ENCODE measurements at regions not wholly inside any gene's neighbourhood (a gene's known extent, or its start where the extent isn't known, plus 50 kb on each side); places are given as distances from the start of the nearest gene placed in this dataset.

- no peak for TF ChIP-seq EP300 (IDR thresholded peaks at IDR 0.05)
- TF ChIP-seq POLR2AphosphoS5 (IDR thresholded peaks at IDR 0.05) = no peak
- TF ChIP-seq, protein P1, sequence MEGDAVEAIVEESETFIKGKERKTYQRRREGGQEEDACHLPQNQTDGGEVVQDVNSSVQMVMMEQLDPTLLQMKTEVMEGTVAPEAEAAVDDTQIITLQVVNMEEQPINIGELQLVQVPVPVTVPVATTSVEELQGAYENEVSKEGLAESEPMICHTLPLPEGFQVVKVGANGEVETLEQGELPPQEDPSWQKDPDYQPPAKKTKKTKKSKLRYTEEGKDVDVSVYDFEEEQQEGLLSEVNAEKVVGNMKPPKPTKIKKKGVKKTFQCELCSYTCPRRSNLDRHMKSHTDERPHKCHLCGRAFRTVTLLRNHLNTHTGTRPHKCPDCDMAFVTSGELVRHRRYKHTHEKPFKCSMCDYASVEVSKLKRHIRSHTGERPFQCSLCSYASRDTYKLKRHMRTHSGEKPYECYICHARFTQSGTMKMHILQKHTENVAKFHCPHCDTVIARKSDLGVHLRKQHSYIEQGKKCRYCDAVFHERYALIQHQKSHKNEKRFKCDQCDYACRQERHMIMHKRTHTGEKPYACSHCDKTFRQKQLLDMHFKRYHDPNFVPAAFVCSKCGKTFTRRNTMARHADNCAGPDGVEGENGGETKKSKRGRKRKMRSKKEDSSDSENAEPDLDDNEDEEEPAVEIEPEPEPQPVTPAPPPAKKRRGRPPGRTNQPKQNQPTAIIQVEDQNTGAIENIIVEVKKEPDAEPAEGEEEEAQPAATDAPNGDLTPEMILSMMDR (IDR thresholded peaks at IDR 0.05) = no peak
- no peak for TF ChIP-seq POLR2A (IDR thresholded peaks at IDR 0.05)
- Histone ChIP-seq H3K36me3 (no peaks in the 10 kb centered on the region), H3K4me1 (no peaks in the 10 kb centered on the region), H3K4me3 (no peak overlapping the region), H3K9me3 (no peaks in the 10 kb centered on the region), H3K27ac (no peak overlapping the region), H3K27me3 (no peaks in the 10 kb centered on the region)
- DNase-seq (ENCODE audit: low spot score in 2 of 2) = no peak
- WGBS = 36% methylated on average over 1 of the region's 1 CpG
Measured at GRCh38 chr11:115910379-115910778, 406.2 kb upstream of the CADM1 start.

DNA sequence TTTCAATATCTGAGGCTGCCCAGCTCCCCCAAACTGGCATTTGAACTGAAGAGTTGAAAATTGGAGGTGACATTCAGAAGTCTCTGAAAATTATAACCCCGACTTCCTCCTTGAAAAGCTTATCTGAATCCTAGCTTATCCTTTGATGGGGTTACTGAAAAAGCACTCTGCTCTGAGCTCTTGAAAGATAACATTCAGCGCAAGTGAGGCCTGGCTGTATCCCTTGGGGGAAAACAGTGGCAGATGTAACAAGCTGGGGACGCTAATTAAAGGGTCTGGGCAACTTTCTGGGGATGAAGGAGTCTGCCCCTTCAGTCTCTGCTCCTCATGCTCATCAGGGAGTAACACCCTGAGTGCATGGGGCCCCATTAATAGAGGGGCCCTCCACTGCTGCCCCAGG lies 402.0 kb upstream of the CADM1 start:
- no peaks in the 10 kb centered on the region for H3K36me3 ChIP-seq
- WGBS = 76% methylated on average over 3 of the region's 3 CpGs

GRCh38 chr11:115905341-115906000 lies 401.3 kb upstream of the CADM1 start:
- 82% methylated on average over 3 of the region's 3 CpGs for WGBS
- Histone ChIP-seq H3K9me3 (no peaks in the 10 kb centered on the region), H3K36me3 (no peaks in the 10 kb centered on the region)

More for the DNA sequence above, 402.0 kb upstream of the CADM1 start:
- H3K4me3 ChIP-seq = no peak overlapping the region
- DNase-seq (ENCODE audit: low spot score in 2 of 2) = no peak
- no peak overlapping the region for H3K27ac ChIP-seq
- H3K9me3 ChIP-seq = no peaks in the 10 kb centered on the region
- no peaks in the 10 kb centered on the region for H3K27me3 ChIP-seq
- TF ChIP-seq EP300 (IDR thresholded peaks at IDR 0.05) (no peak), POLR2A (IDR thresholded peaks at IDR 0.05) (no peak), POLR2AphosphoS5 (IDR thresholded peaks at IDR 0.05) (no peak)
- H3K4me1 ChIP-seq = no peaks in the 10 kb centered on the region

DNA sequence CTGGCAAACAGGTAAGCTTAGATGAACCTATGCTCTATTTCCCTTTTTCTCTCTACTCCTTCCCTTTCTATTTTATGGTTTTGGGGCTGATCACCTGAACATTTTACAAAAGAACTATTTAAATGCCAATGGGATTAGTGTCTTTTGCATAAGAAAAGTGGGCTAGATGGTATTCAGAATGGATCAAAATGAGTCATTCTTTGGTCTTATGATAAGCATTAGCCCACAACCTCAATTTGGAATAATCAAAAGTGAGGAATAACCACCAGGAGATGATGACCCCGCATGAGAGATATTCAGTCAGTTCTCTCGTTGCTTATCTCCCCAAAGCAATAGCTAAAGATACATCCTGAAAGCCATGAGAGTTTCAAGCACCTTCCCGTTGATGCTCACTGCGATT lies 399.0 kb upstream of the CADM1 start:
- no peaks in the 10 kb centered on the region for H3K9me3 ChIP-seq
- H3K36me3 ChIP-seq = no peaks in the 10 kb centered on the region
- H3K4me1 ChIP-seq = no peaks in the 10 kb centered on the region
- no peak overlapping the region for H3K4me3 ChIP-seq
- 91% methylated on average over 4 of the region's 4 CpGs for WGBS
- H3K27ac ChIP-seq = no peak overlapping the region
- DNase-seq (ENCODE audit: low spot score in 2 of 2) = no peak
- H3K27me3 ChIP-seq = no peaks in the 10 kb centered on the region
- TF ChIP-seq POLR2AphosphoS5 (IDR thresholded peaks at IDR 0.05) (no peak), POLR2A (IDR thresholded peaks at IDR 0.05) (no peak), EP300 (IDR thresholded peaks at IDR 0.05) (no peak)
- TF ChIP-seq, protein P1 (IDR thresholded peaks at IDR 0.05) = no peak

More at GRCh38 chr11:115905341-115906000, 401.3 kb upstream of the CADM1 start:
- DNase-seq (ENCODE audit: low spot score in 2 of 2) = no peak
- no peak overlapping the region for H3K4me3 ChIP-seq
- no peaks in the 10 kb centered on the region for H3K4me1 ChIP-seq
- no peak overlapping the region for H3K27ac ChIP-seq
- no peaks in the 10 kb centered on the region for H3K27me3 ChIP-seq
- no peak for TF ChIP-seq EP300 (IDR thresholded peaks at IDR 0.05)
- TF ChIP-seq, protein P1 (IDR thresholded peaks at IDR 0.05) = no peak
- TF ChIP-seq POLR2A (IDR thresholded peaks at IDR 0.05) = no peak
- TF ChIP-seq POLR2AphosphoS5 (IDR thresholded peaks at IDR 0.05) = no peak

DNA sequence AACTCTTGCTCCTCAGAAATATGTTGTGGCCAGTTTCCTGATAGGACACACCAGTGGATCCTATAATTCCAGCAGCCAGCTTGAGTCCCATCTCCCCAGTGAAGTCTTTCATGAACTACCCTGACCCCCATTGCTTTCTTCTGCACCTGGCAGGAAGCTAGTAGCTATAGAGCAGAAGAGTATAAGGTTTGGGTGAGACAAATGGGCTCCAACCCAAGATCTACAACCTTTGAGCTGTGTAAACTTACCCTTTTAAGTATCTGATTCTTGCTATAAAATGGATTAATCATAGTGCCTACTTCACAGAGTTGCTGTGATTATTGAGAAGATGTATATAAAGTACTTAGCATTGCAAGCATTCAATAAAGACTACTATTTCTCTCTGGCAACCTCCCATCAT lies 396.9 kb upstream of the CADM1 start:
- DNase-seq (ENCODE audit: low spot score in 2 of 2) = no peak
- no peaks in the 10 kb centered on the region for H3K4me1 ChIP-seq
- H3K27me3 ChIP-seq = no peaks in the 10 kb centered on the region
- no peak overlapping the region for H3K27ac ChIP-seq
- no peaks in the 10 kb centered on the region for H3K9me3 ChIP-seq
- H3K36me3 ChIP-seq = no peaks in the 10 kb centered on the region
- no peak overlapping the region for H3K4me3 ChIP-seq
- TF ChIP-seq EP300 (IDR thresholded peaks at IDR 0.05) (no peak), POLR2AphosphoS5 (IDR thresholded peaks at IDR 0.05) (no peak), POLR2A (IDR thresholded peaks at IDR 0.05) (no peak)
- TF ChIP-seq, protein P1 (IDR thresholded peaks at IDR 0.05) = no peak

DNA sequence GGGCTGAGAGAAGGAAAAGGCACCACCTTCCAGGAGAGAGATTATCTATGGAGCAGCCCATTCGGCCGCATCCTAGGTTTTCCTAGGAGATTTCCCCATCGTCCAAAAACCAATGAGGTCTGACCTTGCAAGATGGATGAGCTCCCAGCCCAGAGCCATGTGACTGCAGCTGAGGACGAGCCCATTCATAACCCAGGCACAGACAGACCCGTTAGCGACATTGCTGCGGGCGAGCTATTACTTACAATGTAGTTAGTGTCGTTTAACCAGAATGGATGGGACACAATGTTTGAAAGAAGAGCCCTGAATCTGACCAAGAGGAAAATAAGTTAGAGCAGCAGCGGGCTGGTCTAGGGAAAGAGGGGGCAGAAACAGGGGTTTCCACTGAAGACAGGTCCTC lies 395.9 kb upstream of the CADM1 start:
- WGBS = 91% methylated on average over 10 of the region's 10 CpGs
- TF ChIP-seq POLR2AphosphoS5 (IDR thresholded peaks at IDR 0.05) = no peak
- TF ChIP-seq, protein P1 (IDR thresholded peaks at IDR 0.05) = no peak
- Histone ChIP-seq H3K4me1 (no peaks in the 10 kb centered on the region), H3K4me3 (no peak overlapping the region), H3K9me3 (no peaks in the 10 kb centered on the region), H3K27ac (no peak overlapping the region), H3K36me3 (no peaks in the 10 kb centered on the region), H3K27me3 (no peaks in the 10 kb centered on the region)
- DNase-seq (ENCODE audit: low spot score in 2 of 2) = no peak

Measured in suprapubic skin (tissue), 4 donors.